Gastroesophageal sphincter (tissue), 4 donors: ENCODE measurements at regions not wholly inside any gene's neighbourhood (a gene's known extent, or its start where the extent isn't known, plus 50 kb on each side); places are given as distances from the start of the nearest gene placed in this dataset.

Source experiments
- ATAC-seq: fragments of 150-250 bp; one replicate; pipeline ENCODE4 v1.9.1; 2016; ENCODE audit warnings: mild to moderate bottlenecking, moderate library complexity
- H3K27ac ChIP-seq, 4 donors: fragments of 200-600 bp; sonication (generic) in 3 of 4; 1 replicate in 3 of 4; 2 replicates in 1 of 4; pipeline ENCODE4 v1.5.1; 2016 to 2019
- H3K27me3 ChIP-seq: fragments of 200-600 bp; sonication (generic); one replicate; pipeline ENCODE4 v1.5.1; 2019
- H3K36me3 ChIP-seq, 2 donors: fragments of 200-600 bp; sonication (generic); one replicate each; pipeline ENCODE4 v1.5.1; 2019; ENCODE audit warnings: control low read depth in 1 of 2
- H3K4me1 ChIP-seq, 3 donors: fragments of 200-600 bp; sonication (generic); 1 replicate in 2 of 3; 2 replicates in 1 of 3; pipeline ENCODE4 v1.5.1; 2016 to 2019; ENCODE audit warnings: control low read depth in 2 of 3
- H3K4me3 ChIP-seq, 2 donors: fragments of 200-600 bp; sonication (generic); one replicate each; pipeline ENCODE4 v1.5.1; 2019; ENCODE audit warnings: mild to moderate bottlenecking in 1 of 2, moderate library complexity in 1 of 2
- H3K9me3 ChIP-seq, 3 donors: fragments of 200-600 bp; sonication (generic); one replicate each; pipeline ENCODE4 v1.5.1; 2017 to 2019; ENCODE audit warnings: control low read depth in 2 of 3
- CTCF ChIP-seq, 4 experiments: fragments of 200-600 bp in 2 of 4; fragments of 450-650 bp in 2 of 4; sonication (generic) in 1 of 4; IDR thresholded peaks; one replicate each; pipeline ENCODE4 v1.5.1; 2017 to 2019; ENCODE audit warnings: antibody characterized with exemption in 4 of 4, mild to moderate bottlenecking in 2 of 4, moderate library complexity in 2 of 4
- EP300 ChIP-seq: sonication (generic); formaldehyde crosslinking; IDR thresholded peaks from one replicate; pipeline ENCODE4 v1.6.1; 2017; ENCODE audit warnings: antibody characterized with exemption, mild to moderate bottlenecking
- POLR2A ChIP-seq, 2 donors: fragments of 450-650 bp; IDR thresholded peaks; one replicate each; pipeline ENCODE4 v1.6.1; 2017; ENCODE audit warnings: antibody characterized with exemption in 2 of 2, mild to moderate bottlenecking in 2 of 2, moderate library complexity in 1 of 2
- POLR2AphosphoS5 ChIP-seq: sonication (generic); formaldehyde crosslinking; IDR thresholded peaks from one replicate; pipeline ENCODE4 v1.6.1; 2017; ENCODE audit warnings: antibody characterized with exemption
- WGBS, 2 donors: methylation state at CpG; one replicate each; pipeline ENCODE4 v1.1.5; 2018; ENCODE audit warnings: low coverage in 1 of 2; 5-methylcytosine and 5-hydroxymethylcytosine counted together

GRCh38 chr6:22149096-22149495, 147.7 kb downstream of the PRL start:
- H3K4me1 ChIP-seq: peaks cover 0 to 57% (median 10%) of the 10 kb centered on the region in 3 donors
- no peaks in the 10 kb centered on the region for H3K27me3 ChIP-seq
- TF ChIP-seq CTCF (IDR thresholded peaks at IDR 0.05): no peak
- no peak for TF ChIP-seq EP300
- TF ChIP-seq POLR2A (IDR thresholded peaks at IDR 0.05): no peak
- no peak for TF ChIP-seq POLR2AphosphoS5
- no peak overlapping the region for H3K27ac ChIP-seq
- no peak overlapping the region for H3K4me3 ChIP-seq
- 49 to 57% methylated on average over 3 of the region's 3 CpGs for WGBS, 2 donors
- no peaks in the 10 kb centered on the region for H3K36me3 ChIP-seq
- H3K9me3 ChIP-seq: no peaks in the 10 kb centered on the region
- no peak for ATAC-seq

DNA sequence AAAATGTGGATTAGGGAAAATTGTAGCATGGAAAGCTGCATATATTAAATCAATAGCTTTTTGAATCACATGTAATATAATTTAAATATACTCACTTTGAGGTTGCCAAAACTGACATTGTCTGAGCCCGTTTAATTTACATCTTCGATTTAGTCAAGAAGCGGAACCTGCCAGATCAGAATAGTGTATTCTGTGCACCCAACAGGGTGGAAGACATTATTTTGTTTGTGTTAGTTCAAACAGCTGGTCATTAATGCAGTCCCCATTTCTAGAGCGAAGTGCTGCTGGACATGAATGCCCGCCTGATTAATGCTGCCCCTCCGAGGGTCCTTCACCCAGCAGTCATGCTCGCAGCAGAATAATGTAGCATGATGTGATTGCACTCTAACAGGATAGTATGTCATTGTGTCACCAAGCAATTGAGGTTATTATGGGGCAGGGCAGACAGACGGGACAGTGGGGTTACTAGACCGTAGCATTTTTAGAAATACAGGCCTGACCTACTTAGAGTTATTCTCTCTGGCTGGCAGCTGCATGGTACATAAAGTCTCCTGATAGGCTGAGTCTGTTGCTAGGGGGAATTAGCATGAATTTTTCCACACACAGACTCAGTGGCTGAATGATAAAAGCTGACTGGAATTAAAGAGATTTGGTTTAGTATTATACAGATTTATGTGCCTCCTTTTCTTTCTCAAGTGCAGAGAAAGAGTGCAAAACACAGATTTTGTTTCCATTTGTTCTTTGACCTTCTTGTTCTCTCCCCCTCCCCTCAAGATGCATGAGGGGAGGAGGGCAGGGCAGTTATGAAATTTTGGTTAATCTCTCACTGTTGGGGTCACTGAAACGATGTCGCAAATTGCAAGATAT, 147.1 kb downstream of the PRL start:
- ATAC-seq: peak; percentile 41
- H3K4me3 ChIP-seq: no peak overlapping the region
- no peak overlapping the region for H3K27ac ChIP-seq
- H3K4me1 ChIP-seq: peaks cover 0 to 57% (median 10%) of the 10 kb centered on the region in 3 donors
- WGBS, 2 donors: 44 to 68% methylated on average over 6 to 7 of the region's 11 CpGs
- H3K9me3 ChIP-seq: no peaks in the 10 kb centered on the region
- H3K27me3 ChIP-seq: no peaks in the 10 kb centered on the region
- no peaks in the 10 kb centered on the region for H3K36me3 ChIP-seq
- TF ChIP-seq POLR2AphosphoS5 (no peak), EP300 (no peak), CTCF (IDR thresholded peaks at IDR 0.05) (no peak), POLR2A (IDR thresholded peaks at IDR 0.05) (no peak)

- Histone ChIP-seq H3K27ac (no peak overlapping the region), H3K4me1 (peaks cover 0 to 52% (median 9%) of the 10 kb centered on the region in 3 donors), H3K4me3 (no peak overlapping the region), H3K27me3 (no peaks in the 10 kb centered on the region), H3K36me3 (no peaks in the 10 kb centered on the region), H3K9me3 (no peaks in the 10 kb centered on the region)
- ATAC-seq: no peak
- TF ChIP-seq EP300 (no peak), CTCF (IDR thresholded peaks at IDR 0.05) (no peak), POLR2AphosphoS5 (no peak), POLR2A (IDR thresholded peaks at IDR 0.05) (no peak)
These were observed 146.3 kb downstream of the PRL start for GRCh38 chr6:22150368-22151035.

DNA sequence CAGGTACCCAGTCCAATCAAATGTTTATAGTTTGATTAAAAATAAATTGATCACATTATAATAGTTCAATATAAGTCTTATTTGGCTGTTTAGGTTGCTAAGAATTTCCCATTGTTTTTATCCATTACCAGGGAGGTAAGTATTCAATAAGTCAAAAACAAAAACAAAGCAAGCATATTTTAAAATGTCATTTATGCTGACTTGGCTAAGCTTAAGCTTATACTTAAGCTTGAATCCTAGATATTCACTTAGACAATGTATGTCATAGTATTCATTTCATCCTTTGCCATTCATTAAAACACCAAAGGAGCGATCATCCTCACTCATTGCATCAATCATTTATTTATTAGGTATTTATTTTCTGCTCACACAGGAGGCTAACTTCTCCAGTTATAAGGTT, 144.9 kb downstream of the PRL start:
- H3K9me3 ChIP-seq: no peaks in the 10 kb centered on the region
- peaks cover 0 to 40% (median 5%) of the 10 kb centered on the region in 3 donors for H3K4me1 ChIP-seq
- ATAC-seq: no peak
- 86 to 100% methylated on average over 1 of the region's 1 CpG for WGBS, 2 donors
- no peak overlapping the region for H3K27ac ChIP-seq
- H3K27me3 ChIP-seq: no peaks in the 10 kb centered on the region
- no peaks in the 10 kb centered on the region for H3K36me3 ChIP-seq
- H3K4me3 ChIP-seq: no peak overlapping the region
- TF ChIP-seq EP300 (no peak), POLR2AphosphoS5 (no peak), CTCF (IDR thresholded peaks at IDR 0.05) (no peak), POLR2A (IDR thresholded peaks at IDR 0.05) (no peak)

- TF ChIP-seq POLR2A (IDR thresholded peaks at IDR 0.05) (no peak), POLR2AphosphoS5 (no peak), CTCF (IDR thresholded peaks at IDR 0.05) (no peak), EP300 (no peak)
- Histone ChIP-seq H3K27me3 (no peaks in the 10 kb centered on the region), H3K9me3 (no peaks in the 10 kb centered on the region), H3K36me3 (no peaks in the 10 kb centered on the region), H3K4me3 (no peak overlapping the region), H3K27ac (no peak overlapping the region), H3K4me1 (peaks cover 0 to 31% (median 5%) of the 10 kb centered on the region in 3 donors)
- no peak for ATAC-seq
These were observed 144.0 kb downstream of the PRL start for GRCh38 chr6:22152841-22153240.
